HEK293T (cell line): ENCODE measurements at regions not wholly inside any gene's neighbourhood (a gene's known extent, or its start where the extent isn't known, plus 50 kb on each side); places are given as distances from the start of the nearest gene placed in this dataset.

ENCODE experiments used
- ELF4 ChIP-seq: fragments of 450-650 bp; IDR thresholded peaks from 2 replicates; pipeline ENCODE4 v1.6.1; 2017; ENCODE audit warnings: antibody characterized with exemption
- HDGF ChIP-seq: fragments of 450-650 bp; IDR thresholded peaks from 2 replicates; pipeline ENCODE4 v1.6.1; 2017; ENCODE audit warnings: antibody characterized with exemption, borderline replicate concordance
- NFRKB ChIP-seq: fragments of 450-650 bp; IDR thresholded peaks from 2 replicates; pipeline ENCODE4 v1.6.1; 2016; ENCODE audit warnings: mild to moderate bottlenecking, moderate library complexity
- TARDBP ChIP-seq: fragments of 450-650 bp; IDR thresholded peaks from 2 replicates; pipeline ENCODE4 v1.6.1; 2016
- ZNF384 ChIP-seq: fragments of 450-650 bp; IDR thresholded peaks from 2 replicates; pipeline ENCODE4 v1.6.1; 2016

DNA sequence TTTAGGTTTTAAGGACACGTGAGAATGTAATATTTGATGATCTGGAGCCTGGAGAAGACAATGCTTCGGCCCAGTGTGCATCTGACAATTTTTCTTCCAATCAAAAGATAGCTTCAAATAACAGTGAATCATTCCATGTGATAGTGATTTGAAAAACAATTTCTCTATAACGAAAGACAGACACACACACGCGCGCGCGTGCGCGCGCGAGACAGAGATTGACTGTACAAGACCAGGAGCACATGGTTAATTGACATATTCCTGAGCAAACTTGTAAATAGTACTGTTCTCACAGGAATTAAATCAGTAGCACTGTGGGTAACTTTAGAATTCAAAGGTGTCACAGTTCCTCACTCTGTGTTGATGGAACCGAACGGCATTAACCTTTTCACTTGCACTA is 287.5 kb upstream of the LMO3 start:
- no peak for TF ChIP-seq ELF4
- no peak for TF ChIP-seq NFRKB
- no peak for TF ChIP-seq TARDBP
- no peak for TF ChIP-seq HDGF
- no peak for TF ChIP-seq ZNF384
